GM12873 (cell line): ENCODE measurements at regions not wholly inside any gene's neighbourhood (a gene's known extent, or its start where the extent isn't known, plus 50 kb on each side); places are given as distances from the start of the nearest gene placed in this dataset.

ENCODE experiments used
- CTCF ChIP-seq: IDR thresholded peaks from 2 replicates; pipeline ENCODE4 v1.5.1; 2012; ENCODE audit warnings: low read depth, mild to moderate bottlenecking, moderate library complexity, low read length, control low read depth; ENCODE audit not compliant: insufficient read depth; ENCODE audit errors: missing control alignments

DNA sequence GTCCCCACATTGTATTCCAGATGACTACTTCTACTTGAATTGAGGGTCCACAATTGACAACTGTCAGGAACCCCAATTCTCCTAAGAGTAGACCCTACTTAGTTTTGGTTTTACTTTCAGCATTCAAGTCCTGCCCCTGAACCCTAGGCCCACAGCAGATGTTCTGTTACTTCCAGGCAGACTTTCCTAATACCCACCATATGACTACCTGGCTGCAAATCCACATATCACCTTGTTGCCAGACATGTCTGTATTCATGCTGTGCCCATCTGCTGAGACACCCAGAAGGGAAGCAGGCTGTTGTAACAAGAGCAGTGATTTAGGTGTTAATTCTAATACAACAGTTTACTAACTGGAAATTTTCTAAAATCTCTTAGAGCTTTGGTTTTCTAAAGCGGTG, 235.1 kb upstream of the CCDC54 start:
- no peak for TF ChIP-seq CTCF

GRCh38 chr3:107142786-107143575, 234.3 kb upstream of the CCDC54 start:
- no peak for TF ChIP-seq CTCF

DNA sequence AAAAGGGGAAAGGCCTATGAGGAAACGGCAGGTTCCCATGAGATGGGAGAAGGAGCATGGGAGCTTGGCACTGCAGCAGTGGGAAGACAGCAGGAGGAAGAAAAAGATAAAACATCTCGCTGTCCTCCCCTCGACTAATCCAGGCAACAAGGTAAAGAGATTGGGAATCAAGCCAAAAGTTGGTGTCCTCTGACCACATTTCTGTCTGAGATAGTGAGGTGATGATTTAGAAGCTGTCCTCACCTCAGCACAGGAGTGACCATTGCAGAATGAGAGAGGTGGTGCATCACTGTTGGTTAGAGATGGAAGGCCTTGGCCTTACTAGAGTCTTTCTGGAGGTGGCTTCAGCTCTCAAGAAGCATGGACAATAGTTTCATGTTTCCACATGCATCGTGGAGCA, 226.6 kb upstream of the CCDC54 start:
- TF ChIP-seq CTCF, result no peak

- TF ChIP-seq CTCF, result no peak
These were observed 223.3 kb upstream of the CCDC54 start for GRCh38 chr3:107153981-107154380.

- TF ChIP-seq CTCF, result no peak
These were observed 204.8 kb upstream of the CCDC54 start for GRCh38 chr3:107172411-107172810.

GRCh38 chr3:107184375-107184774, 192.9 kb upstream of the CCDC54 start:
- no peak for TF ChIP-seq CTCF

- TF ChIP-seq CTCF, result no peak
These were observed 189.0 kb upstream of the CCDC54 start for GRCh38 chr3:107188262-107188661.
